Cardiac fibroblast (primary cell): ENCODE measurements at regions not wholly inside any gene's neighbourhood (a gene's known extent, or its start where the extent isn't known, plus 50 kb on each side); places are given as distances from the start of the nearest gene placed in this dataset.

Experiments
- DNase-seq, 2 donors: peaks; one replicate each; pipeline versions ENCODE4 v3.0.0 to v3.0.0-alpha.2; 2010; ENCODE audit warnings: low read depth in 2 of 2
- H3K4me3 ChIP-seq, 2 donors: replicated peaks in 1 of 2; 1 replicate in 1 of 2; 2 replicates in 1 of 2; pipeline ENCODE4 v1.5.1; 2011; ENCODE audit warnings: low read depth in 2 of 2, low read length in 2 of 2, mild to moderate bottlenecking in 2 of 2, moderate library complexity in 1 of 2
- CTCF ChIP-seq: IDR thresholded peaks from one replicate; pipeline ENCODE4 v1.5.1; 2011; ENCODE audit warnings: low read depth, mild to moderate bottlenecking, low read length, inconsistent platforms

GRCh38 chr4:119865789-119866188 lies 200.9 kb downstream of the MAD2L1 start:
- H3K4me3 ChIP-seq, result no peak overlapping the region
- DNase-seq, result no peak
- no peak for TF ChIP-seq CTCF

GRCh38 chr4:119865389-119865788 lies 201.3 kb downstream of the MAD2L1 start:
- H3K4me3 ChIP-seq, result no peak overlapping the region
- no peak for TF ChIP-seq CTCF
- no peak for DNase-seq

GRCh38 chr4:119861731-119862130 lies 204.9 kb downstream of the MAD2L1 start:
- TF ChIP-seq CTCF, result no peak
- no peak for DNase-seq
- H3K4me3 ChIP-seq, result no peak overlapping the region

GRCh38 chr4:119858176-119858575 lies 208.5 kb downstream of the MAD2L1 start:
- H3K4me3 ChIP-seq, result no peak overlapping the region
- DNase-seq, result peak in 1 of 2 donors; percentile 18
- no peak for TF ChIP-seq CTCF

GRCh38 chr4:119854364-119854763 lies 212.3 kb downstream of the MAD2L1 start:
- no peak for TF ChIP-seq CTCF
- no peak for DNase-seq
- H3K4me3 ChIP-seq, result no peak overlapping the region

- DNase-seq, result no peak
- TF ChIP-seq CTCF, result no peak
- no peak overlapping the region for H3K4me3 ChIP-seq
These were observed 215.0 kb downstream of the MAD2L1 start for GRCh38 chr4:119851649-119852048.

GRCh38 chr4:119841361-119841760 lies 212.8 kb upstream of the PDE5A start:
- TF ChIP-seq CTCF, result no peak
- DNase-seq, result no peak
- no peak overlapping the region for H3K4me3 ChIP-seq
